ENCODE measurements at regions not wholly inside any gene's neighbourhood (a gene's known extent, or its start where the extent isn't known, plus 50 kb on each side); places are given as distances from the start of the nearest gene placed in this dataset.
"Not testable (repeated sequence)": the region's sequence is repeated elsewhere in the genome, so short reads cannot be mapped to it uniquely, and the experiment has no call there.

DNA sequence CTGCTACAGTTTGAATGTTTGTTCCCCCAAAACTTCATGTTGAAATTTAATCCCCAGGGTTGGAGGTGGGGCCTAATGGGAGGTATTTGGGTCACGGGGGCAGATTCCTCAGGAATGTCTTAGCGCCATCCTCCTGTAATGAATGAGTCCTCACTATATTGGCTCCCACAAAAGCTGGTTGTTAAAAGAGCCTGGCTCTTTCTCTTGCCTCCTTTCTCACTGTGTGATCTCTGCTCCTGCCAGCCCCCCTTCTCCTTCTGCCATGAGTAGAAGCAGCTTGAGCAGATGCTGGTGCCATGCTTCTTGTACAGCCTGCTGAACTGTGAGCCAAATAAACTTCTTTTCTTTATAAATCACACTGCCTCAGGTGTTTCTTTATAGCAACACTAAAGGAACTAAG is 721.0 kb upstream of the PKDCC start:
- no peak for DNase-seq

DNA sequence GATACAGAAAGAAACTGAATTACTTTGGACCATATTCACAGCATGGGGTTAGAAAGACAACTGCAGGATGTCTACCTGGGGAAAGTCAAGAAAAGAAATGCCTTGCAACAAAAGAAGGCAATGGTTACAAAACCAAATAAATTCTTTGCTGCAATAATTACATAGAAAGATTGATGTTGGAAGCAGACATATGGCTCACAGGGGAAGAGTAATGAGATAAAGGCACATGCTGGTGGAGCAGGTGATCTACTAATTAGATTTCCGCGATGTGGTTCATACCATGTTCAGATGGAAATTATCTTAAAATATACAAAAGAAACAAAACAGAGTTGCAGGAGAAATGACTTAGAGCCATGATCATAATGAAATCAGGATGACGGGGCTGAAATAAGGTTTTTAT is 718.8 kb upstream of the PKDCC start:
- DNase-seq, result no peak

DNA sequence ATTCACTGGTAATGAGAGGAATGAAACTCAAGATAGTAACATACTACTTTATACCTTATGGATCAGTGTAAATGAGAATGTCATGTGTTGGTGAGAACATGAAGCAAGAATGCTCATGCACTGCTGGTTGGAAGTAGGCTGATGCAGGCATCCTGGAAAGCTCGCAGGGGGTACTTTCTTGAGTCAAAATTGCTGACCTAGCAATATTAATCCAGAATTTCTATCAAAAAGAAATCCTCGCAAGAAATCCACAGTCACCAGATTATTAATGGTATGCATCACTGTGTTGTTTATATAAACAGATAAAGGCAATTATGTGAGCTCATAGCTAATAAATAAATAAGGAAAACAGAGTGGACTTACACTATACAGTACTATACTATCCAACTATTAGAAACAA is 713.7 kb upstream of the PKDCC start:
- no peak for DNase-seq

DNA sequence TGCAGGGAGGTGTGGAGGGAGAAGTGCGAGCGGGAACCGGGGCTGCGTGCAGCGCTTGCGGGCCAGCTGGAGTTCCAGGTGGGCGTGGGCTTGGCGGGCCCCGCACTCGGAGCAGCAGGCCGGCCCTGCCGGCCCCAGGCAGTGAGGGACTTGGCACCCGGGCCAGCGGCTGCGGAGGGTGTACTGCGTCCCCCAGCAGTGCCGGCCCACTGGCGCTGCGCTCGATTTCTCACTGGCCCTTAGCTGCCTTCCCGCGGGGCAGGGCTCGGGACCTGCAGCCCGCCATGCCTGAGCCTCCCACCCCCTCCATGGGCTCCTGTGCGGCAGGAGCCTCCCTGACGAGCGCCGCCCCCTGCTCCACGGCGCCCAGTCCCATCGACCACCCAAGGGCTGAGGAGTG is 712.2 kb upstream of the PKDCC start:
- not testable (repeated sequence) for DNase-seq

DNA sequence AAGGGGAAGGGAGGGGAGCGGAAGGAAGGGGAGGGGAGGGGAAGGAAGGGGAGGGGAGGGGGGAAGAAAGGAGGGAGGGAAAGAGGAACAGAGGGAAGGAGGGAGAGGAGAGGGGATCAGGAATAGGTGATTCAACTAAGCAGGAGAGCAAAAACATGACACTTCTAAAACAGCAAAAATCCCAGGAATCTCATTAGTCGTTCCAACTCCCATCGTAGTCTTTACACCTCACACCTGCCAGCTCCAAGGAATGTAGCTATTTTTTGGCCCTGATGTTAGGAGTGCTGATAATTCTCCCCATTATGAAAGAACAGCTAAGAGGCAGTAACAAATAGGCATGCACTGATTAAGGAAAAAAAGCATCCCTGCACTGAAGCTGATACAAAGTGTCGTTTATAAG is 709.9 kb upstream of the PKDCC start:
- DNase-seq, result no peak

DNA sequence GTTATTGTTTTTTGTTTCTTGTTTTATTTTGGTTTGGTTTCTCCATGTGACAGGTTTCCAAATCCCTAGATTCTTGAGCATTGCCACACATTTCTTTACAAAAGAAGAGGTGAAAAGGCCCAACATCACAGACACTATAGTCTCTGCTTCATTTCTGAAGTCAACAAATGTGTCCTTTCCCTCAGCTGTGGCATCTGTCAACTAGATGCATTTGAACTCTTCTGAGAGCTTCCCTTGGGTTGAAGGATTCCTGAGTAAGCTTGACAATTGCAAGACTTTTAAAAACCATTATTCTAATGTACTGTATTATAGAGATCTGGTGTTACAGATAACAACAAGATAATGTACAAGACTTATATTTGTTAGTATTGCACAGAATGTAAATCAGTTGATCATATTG is 703.3 kb upstream of the PKDCC start:
- DNase-seq, result no peak

DNA sequence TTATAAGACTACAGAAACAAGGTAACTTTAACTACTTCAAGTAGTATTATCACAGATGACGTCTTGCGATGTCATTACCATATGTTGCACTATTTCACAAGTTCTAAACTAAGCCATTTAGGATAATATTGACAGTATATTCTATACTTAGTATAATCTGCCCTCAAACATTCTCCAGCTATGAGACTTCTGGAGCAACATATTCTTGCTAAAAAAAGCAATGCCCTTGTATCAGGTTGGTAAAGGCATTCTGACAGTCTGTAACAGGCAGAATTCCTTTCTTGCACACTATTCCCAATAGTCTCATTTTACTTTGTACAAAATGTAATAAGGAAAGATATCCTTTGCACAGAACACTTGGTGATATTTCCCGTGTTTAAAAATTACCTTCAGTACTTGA is 694.8 kb upstream of the PKDCC start:
- DNase-seq, result no peak

DNA sequence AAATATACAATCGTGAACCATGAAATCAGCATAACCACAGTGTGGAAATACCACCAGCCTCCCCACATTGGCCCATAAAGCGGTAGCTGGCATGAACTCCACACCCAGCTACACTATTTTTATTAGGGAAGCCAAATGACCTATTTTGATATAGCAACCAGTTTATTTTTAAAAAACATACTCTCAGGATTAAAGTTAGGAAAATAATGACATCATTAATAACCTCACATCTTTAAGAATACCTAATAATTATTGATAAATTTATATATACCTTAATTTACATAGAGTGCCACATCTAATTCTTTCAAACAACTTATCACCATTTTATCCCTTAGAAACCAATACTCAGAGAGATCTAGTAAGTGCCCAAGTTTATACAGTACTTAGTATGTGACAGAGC is 692.0 kb upstream of the PKDCC start:
- no peak for DNase-seq

DNA sequence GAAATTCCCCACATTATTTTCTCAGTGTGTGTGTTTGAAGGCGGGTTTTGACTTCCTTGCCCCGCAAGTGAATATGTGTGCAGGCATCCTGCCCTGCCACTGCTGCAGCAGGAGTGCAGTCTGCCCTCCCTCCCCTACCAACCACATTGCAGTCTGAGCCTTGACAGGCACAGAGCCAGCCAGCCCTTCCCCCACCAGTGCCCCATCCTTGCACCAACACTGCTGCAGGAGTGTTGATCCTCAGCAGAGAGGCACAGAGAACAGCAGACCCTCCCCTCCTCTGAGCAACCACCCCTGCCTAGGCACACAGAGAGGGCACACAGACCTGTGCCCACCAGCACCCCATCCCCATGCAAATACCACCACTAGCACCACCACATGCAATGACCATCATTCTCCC is 683.0 kb upstream of the PKDCC start:
- no peak for DNase-seq

DNA sequence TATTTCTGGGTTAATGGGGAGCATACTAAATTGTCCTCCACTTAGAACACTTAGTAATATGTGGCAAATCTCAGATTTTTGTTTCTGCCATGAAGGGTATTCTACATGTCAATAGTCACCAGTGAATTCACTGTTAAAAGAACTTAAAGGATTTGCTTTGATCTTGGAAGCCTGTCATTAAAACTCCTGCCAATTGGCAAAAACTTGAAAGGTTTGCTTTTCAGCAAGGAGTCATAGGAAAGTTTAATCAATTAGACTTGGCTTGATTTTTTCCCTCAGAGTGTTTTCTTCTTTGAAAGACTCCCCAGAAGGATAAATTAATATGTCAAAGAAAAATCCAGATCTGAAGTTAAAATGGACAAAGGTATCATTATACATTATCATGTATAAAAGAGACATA is 671.9 kb upstream of the PKDCC start:
- no peak for DNase-seq

DNA sequence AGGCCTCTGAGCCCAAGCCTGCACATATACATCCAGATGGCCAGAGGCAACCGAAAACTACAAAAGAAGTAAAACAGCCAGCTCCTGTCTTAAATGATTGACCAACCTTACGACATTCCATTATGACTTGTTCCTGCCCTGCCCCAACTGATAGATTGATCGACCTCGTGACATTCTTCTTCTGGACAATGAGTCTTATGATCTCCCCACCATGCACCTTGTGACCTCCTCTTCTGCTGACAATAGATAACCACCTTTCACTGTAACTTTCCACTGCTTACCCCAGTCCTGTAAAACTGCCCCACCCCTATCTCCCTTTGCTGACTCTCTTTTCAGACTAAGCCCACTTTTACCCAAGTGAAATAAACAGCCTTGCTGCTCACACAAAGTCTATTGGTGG is 670.0 kb upstream of the PKDCC start:
- DNase-seq, result no peak

DNA sequence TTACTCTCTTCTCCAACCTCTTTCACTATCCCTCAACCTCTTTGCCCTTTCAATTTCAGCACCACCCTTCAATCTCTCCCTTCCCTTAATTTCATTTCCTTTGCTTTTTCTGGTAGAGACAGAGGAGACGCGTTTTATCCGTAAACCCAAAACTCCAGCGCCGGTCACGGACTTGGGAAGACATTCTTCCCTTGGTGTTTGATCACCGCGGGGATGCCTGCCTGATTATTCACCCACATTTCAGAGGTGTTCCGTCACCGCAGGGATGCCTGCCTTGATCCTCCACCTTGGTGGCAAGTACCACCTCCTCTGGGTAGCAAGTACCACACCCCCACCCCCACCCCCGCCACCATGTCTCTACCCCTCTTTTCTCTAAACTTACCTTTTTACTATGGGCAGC is 669.4 kb upstream of the PKDCC start:
- no peak for DNase-seq

DNA sequence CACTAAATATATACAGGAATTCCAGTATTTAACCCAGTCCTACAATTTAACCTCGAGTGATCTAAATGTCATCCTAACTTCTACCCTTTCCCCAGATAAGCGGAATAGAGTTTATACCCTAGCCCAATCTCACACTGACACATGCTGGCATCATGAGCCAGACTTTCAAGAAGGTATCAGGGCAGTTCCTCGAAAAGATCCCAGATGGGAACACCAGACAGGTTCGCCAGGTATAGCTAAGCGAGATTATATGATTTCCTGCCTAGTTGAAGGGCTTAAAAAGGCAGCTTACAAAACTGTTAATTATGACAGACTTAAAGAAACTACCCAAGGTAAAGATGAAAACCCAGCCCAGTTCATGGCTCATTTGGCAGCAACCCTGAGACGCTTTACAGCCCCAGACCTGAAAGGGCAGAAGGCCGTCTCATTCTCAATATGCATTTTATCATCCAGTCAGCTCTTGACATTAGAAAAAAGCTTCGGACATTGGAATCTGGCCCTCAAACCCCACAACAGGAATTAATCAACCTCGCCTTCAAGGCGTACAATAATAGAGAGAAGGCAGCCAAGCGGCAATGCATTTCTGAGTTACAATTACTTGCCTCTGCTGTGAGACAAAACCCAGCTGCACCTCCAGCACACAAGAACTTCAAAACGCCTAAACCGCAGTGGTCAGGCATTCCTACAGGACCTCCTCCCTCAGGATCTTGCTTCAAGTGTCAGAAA is 668.2 kb upstream of the PKDCC start:
- no peak for DNase-seq

DNA sequence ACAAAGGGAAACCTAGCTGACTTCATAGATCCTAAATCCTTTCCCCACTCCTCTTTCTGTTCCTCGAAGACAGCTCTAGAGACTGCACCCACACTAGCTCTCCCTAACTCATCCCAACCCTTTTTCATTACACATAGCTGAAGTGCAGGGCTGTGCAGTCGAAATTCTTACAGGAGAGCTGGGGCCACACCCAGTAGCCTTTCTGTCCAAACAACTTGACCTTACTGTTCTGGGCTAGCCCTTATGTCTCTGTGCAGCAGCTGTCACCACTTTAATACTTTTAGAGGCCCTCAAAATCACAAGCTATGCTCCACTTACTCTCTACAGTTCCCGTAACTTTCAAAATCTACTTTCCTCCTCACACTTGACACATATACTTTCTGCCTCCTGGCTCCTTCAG is 666.1 kb upstream of the PKDCC start:
- no peak for DNase-seq

DNA sequence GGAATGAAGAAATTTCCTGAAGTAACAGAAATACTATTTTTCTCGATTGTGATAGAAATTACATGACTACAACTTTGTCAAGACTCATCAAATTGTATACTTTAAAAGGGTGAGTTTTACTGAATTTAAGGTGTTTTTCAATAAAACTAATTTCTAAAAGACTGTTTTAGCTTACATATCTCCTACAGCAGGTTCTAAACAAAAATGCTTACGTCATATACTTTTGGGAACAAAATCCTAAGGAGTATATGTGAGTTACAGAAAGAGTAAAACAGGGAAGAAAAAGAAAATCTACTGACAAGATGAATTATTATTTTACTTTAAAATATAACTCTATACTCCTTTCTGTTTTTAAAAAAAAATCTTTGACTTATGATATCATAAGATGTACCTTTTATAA is 660.3 kb upstream of the PKDCC start:
- DNase-seq, result no peak

DNA sequence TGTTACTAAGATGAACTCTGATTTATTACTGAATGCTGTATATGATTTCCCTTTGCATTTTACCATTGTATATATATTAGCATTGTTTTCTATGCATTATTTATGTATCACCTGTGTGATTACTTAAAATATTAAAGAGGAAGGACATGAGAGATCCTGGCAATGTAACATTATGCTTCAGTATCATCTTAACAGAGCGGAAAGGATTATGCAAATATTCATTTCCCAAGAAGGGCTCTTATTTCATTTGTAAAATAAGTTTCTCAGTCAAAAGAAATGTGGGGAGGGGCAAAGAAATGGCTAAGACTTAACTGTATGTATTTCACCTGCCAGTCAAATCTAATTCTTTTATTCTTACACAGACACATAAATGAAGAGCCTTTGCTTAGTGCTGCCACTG is 654.2 kb upstream of the PKDCC start:
- no peak for DNase-seq

DNA sequence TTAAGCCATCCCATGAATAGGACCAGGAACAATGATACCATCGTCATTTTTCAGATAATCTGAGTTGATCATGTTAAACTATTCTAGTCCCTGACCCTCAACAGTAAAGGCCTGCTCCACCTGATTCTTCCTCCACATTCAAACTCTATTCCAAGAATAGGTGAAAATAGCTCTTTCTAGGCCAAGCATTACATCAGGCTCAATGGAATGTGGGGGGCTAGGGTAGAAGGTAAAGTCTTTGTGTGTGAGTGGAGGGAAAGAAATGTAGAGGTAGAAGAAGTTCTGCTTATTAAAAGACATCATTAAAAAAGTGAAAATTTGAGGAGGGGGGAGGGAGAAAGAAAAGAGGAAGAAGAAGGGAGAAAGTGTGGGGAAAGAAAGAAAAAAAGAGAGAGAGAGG is 653.3 kb upstream of the PKDCC start:
- no peak for DNase-seq

DNA sequence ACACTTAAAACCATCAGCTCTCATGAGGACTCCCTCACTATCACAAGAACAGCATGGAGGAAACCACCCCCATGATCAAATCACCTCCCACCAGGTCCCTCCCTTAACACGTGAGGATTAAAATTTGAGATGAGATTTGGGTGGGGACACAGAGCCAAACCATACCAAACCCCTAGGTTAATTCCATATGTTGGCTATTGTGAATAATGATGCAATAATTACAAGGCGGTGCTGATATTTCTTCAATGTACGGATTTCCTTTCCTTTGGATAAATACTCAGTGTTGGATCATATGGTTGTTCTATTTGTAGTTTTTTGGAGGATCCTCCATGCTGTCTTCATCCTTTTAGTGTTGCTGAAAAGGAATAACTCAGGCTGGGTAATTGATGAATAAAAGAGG is 652.1 kb upstream of the PKDCC start:
- DNase-seq, result no peak

DNA sequence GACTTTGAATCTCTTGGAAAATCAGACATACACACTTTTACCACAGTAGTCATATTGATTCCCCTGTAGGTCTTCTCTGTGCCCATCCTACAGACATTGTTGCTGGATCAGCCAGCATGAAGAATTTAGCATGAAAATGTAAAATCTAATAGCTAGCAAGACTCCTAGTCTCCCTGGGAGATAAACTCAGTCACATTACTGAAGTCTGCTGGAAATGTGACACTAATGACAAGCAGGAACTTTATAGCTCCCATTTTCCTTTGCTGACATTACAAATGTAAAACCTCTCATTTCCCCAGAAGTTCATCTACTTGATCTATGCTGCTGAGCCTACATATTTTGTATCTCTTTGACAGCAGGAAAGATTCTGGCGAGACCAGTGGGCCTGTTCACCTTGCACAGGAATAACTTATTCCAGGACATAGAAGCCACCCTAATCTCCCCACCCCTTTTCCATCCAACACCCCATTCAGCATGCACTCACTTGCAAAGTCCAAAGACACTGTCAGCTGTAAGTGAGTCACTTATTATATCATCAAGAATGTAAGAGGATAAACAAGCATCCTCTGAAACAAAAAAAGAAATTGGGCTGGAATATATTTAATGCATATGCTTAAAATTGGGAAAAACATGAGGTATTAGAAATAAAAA is 648.3 kb upstream of the PKDCC start:
- DNase-seq, result no peak

DNA sequence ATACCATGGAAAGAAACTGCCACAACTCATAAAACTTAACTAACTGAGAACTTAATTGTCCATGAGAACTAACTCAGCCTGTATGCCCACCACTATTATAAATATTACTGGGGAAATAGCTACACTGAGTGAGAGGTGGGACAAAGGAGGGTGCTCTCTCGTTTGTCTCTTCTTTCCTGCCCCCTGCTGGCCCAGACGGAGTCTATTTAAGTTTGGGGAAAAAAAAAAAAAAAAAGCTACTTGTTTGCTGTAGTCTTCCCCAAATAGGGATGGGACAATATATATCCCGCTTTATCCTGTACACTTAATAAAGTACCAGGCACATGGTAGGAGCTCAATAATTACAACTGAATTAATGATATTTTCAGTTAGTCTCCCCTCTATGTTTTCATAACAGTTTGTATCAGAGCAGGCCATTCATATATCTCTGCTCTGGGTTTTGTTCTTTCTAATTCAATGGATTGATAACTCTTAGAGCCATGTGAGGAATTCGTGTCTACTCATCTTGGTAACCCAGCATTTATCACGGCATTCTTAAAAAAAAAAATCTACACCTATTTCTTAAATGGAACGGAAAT is 647.6 kb upstream of the PKDCC start:
- DNase-seq, result no peak

DNA sequence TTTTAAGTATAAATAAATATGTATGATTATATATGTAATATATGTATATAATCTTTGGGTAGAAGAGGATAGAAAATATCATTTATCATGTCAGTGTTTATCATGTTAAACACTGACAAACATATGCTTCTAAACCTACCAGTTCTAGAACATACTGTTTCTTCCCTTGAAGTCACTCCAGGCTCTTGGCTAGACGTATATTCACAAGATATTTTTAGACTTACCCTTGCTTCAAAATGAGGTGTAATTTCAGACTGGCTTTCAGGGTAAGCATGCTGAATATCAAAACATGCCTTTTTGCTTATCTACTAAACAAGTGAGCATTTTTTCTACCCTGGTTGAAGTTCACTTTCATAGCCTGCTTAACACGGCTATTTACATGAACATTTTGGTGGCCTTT is 642.4 kb upstream of the PKDCC start:
- no peak for DNase-seq

DNA sequence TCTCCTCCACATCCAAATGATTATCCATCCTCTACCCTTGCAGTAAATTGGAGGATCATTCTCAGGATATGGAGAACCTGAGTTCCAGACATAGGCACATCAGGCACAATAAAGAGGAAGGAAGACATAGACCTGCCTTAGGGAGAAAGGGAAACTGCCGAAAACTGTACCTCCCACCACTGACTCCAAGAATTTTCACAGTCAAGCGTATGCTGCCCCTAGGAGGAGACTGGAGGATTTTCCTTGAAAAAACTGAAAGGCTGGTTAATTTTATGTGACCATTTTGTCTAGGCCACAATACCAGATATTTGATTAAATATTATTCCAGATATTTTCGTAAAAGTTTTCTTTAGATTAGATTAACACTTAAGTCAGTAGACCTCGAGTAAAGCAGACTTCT is 638.5 kb upstream of the PKDCC start:
- DNase-seq, result no peak

DNA sequence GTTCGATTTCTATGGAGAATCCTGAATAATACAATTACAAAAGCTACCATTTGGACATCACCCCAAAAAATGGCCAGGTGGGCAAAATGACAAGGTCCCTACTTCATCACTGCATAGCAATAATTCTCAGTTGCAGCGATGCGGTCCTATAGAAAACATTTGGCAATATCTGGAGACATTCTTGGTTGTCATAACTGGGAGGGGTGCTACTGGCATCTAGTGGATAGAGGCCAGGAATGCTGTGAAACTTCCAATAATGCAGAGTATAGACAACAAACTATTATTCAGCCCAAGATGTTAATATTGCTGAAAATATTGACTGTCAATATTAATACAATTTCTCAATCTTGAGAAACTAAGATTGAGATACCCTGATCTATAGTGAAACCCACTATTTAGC is 637.8 kb upstream of the PKDCC start:
- no peak for DNase-seq

DNA sequence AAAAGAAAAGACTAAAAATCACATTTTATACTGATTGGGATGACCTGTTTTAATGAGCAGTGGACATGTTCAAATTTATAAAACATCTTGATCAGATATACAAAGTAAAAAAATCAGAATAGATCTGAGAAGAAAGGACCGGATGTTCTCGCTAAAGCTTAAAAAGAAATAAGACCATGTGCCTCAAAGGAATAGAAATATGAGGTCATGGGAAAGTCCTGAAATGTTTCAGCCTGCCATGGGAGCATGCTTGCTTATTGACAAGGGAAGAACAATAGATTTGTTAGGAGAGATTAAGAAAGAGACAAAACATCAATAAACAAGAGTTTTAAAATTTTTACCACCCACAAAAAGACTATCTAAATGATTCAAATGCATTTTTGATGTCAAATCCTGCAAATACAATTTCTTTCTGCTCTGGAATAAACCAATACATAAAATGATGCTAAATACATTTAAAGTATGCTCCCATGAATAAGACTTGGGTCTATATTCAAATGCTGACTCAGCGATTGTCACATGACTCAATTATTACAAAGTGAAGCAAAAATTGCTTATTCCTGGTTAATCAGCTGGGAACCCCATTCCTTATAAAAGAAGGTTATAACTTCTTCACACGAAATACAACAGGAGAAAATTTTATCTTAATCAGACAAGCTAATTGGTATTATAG is 633.9 kb upstream of the PKDCC start:
- DNase-seq, result no peak
